Hematopoietic multipotent progenitor cell treated with erythropoietin and hydrocortisone succinate and interleukin-3 and kit ligand, for 15 days (in vitro differentiated cells): ENCODE measurements at regions not wholly inside any gene's neighbourhood (a gene's known extent, or its start where the extent isn't known, plus 50 kb on each side); places are given as distances from the start of the nearest gene placed in this dataset.
"Not testable (repeated sequence)": the region's sequence is repeated elsewhere in the genome, so short reads cannot be mapped to it uniquely, and the experiment has no call there.

Experiments
- DNase-seq: peaks from one replicate; pipeline ENCODE4 v3.0.0-alpha.2; 2015; ENCODE audit warnings: low spot score

DNA sequence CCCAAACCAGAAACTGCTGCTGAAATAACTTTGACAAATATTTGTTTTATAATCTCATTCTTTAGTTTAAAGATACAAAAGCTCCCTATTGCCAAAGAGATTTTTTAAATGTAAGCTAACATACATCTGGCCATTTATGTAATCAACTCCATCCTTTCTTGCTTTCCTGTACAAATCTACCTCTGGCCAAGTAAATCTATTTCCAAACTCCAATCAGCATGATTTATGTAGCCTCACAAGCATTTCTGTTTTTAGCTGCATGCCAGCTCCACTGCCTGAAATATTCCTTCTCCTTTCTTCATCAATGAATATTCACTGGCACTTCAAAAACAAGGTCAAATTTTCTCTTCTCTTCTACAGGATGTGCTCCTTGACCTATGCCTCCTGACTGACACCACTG is 80.0 kb downstream of the SHOX2 start:
- no peak for DNase-seq

DNA sequence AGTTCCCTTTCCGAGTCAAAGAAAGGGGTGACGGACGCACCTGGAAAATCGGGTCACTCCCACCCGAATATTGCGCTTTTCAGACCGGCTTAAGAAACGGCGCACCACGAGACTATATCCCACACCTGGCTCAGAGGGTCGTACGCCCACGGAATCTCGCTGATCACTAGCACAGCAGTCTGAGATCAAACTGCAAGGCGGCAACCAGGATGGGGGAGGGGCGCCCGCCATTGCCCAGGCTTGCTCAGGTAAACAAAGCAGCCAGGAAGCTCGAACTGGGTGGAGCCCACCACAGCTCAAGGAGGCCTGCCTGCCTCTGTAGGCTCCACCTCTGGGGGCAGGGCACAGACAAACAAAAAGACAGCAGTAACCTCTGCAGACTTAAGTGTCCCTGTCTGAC is 86.3 kb downstream of the SHOX2 start:
- not testable (repeated sequence) for DNase-seq

GRCh38 chr3:158018462-158018861 is 87.8 kb downstream of the SHOX2 start:
- DNase-seq = no peak

GRCh38 chr3:158012901-158013300 is 93.3 kb downstream of the SHOX2 start:
- no peak for DNase-seq

- no peak for DNase-seq
Observed at GRCh38 chr3:158005391-158006100, 100.7 kb downstream of the SHOX2 start.

DNA sequence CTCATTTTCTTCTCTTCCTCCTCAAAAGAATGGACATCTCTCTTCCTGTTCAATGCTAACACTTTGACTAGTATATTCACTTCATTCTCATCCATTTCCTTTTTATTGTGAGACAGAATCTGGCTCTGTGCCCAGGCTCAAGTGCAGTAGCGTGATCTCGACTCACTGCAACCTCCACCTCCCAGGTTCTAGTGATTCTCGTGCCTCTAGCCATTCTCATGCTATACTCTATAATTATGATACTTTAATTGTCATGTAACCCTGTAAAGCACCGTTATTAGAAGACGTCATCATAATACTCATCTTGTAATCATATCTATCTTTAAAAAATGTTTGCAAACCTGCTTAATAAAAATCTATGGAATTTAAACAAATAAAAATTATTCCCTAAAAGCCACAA is 107.0 kb downstream of the SHOX2 start:
- DNase-seq = no peak

GRCh38 chr3:157982359-157982758 is 123.9 kb downstream of the SHOX2 start:
- DNase-seq = no peak

- DNase-seq = no peak
Observed at GRCh38 chr3:157981819-157982218, 124.4 kb downstream of the SHOX2 start.

- DNase-seq = no peak
Observed at GRCh38 chr3:157979022-157979421, 127.2 kb downstream of the SHOX2 start.

GRCh38 chr3:157961665-157962064 is 144.6 kb downstream of the SHOX2 start:
- no peak for DNase-seq

- no peak for DNase-seq
Observed at GRCh38 chr3:157958457-157958856, 147.8 kb downstream of the SHOX2 start.

DNA sequence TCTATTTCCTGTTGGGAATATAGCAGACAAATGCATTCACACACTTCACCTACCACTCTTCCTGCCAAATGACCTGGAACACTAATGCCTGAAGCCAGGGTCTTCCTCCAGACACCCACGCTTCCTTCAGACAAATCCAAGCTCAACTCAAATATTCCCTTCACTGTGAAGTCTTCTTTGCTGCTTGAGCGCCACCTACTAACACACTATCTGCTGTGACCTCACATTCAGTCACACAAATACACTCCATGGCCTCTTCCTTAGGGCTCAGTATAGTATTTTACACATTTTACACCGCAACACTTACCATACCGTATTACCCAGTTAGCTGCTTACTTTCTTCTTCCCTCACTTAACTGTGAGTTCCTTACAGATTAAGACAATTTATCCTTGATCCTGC is 149.4 kb downstream of the SHOX2 start:
- DNase-seq = no peak

DNA sequence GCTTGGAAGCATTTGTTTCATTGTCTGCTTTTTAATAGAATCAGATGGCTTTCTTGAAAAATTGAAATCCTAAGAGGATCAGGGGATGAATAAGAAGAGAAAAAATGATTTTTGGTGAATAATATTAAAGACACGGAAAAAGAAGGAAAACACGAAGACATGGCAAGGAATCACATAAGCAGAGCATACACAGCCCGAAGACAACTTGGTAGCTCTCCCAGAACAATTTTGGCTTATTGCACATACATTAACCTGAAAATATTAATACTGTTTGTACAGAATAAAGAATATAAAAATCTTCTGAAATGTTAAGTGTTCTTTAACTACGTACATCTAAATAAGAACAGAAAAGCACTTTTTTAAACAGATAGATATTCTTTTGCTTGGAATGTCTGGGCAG is 150.0 kb downstream of the SHOX2 start:
- no peak for DNase-seq

DNA sequence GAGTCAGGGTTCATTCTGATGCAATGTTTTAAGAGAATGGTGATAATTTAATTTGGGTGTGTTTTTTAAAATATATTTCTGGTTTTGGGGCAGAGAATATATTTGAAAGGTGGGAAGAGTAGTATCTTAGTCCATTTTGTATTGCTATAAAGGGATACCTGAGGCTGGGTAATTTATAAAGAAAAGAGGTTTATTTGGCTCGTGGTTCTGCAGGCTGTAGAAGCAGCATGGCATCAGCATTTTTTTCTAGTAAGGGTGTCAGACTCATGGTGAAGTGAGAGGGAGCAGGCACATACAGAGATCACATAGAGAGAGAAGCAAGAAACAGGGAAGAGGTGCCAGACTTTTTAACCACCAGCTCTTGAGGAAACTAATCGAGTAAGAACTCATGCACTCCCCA is 152.7 kb downstream of the SHOX2 start:
- no peak for DNase-seq

- no peak for DNase-seq
Observed at GRCh38 chr3:157948605-157949383, 157.4 kb downstream of the SHOX2 start.

DNA sequence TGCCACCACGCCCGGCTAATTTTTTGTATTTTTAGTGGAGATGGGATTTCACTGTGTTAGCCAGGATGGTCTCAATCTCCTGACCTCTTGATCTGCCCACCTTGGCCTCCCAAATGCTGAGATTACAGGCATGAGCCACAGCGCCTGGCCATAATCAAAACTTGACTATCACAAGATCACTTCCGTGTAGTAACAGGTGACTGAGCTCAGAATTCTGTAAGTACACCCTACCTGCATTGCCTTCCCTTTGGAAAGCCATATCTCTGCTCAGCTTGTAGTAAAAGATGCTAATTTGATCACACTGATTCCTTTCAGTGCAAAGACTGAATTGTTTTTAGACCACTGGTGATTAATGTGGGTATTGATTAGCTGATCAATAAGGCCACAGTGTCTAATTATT is 167.1 kb downstream of the SHOX2 start:
- no peak for DNase-seq

DNA sequence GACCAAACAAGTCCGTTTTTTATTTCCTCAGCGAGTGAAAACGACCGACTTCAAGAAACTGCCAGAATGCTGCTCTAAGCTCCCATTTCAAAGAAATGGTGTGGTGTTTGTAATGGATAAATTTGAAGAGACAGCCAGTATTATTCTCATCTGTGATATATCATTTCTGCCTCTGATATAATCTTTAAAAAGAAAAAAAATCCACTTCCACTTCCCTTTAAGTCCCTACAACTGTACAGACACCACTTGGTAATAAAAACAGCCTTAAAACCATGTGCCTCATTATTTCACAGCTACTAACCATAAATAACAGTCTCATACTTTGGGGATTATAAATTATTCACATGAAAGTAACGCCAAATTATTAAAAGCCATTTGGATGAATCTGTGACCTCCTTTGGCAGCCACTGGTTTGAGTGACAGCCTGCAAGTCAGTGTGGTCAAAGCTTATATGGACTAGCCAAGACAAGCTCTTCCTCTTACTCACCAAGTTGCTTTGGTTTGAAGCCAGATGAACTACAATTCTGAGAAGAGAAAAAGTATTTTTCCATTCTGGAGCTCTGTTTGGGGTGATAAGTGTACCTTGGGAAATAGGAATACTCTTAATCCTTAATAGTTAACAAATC is 168.0 kb downstream of the SHOX2 start:
- DNase-seq = no peak

- no peak for DNase-seq
Observed at GRCh38 chr3:157931517-157931916, 174.7 kb downstream of the SHOX2 start.

- no peak for DNase-seq
Observed at GRCh38 chr3:157930000-157930780, 176.0 kb downstream of the SHOX2 start.

GRCh38 chr3:157926822-157927221 is 179.4 kb downstream of the SHOX2 start:
- no peak for DNase-seq

GRCh38 chr3:157922614-157923013 is 183.6 kb downstream of the SHOX2 start:
- no peak for DNase-seq

GRCh38 chr3:157921811-157922210 is 184.4 kb downstream of the SHOX2 start:
- DNase-seq = no peak
